Lower leg skin (tissue), 3 donors: ENCODE measurements at regions not wholly inside any gene's neighbourhood (a gene's known extent, or its start where the extent isn't known, plus 50 kb on each side); places are given as distances from the start of the nearest gene placed in this dataset.

Source experiments
- POLR2A ChIP-seq, 2 donors: fragments of 450-650 bp; IDR thresholded peaks; one replicate each; pipeline ENCODE4 v1.6.1; 2016 to 2017; ENCODE audit warnings: antibody characterized with exemption in 2 of 2, mild to moderate bottlenecking in 1 of 2, moderate library complexity in 1 of 2
- TF ChIP-seq, protein P1 (sequence below), 3 donors: fragments of 450-650 bp; IDR thresholded peaks; one replicate each; pipeline ENCODE4 v1.5.1; 2016; ENCODE audit warnings: antibody characterized with exemption in 3 of 3, mild to moderate bottlenecking in 3 of 3, moderate library complexity in 2 of 3

DNA sequence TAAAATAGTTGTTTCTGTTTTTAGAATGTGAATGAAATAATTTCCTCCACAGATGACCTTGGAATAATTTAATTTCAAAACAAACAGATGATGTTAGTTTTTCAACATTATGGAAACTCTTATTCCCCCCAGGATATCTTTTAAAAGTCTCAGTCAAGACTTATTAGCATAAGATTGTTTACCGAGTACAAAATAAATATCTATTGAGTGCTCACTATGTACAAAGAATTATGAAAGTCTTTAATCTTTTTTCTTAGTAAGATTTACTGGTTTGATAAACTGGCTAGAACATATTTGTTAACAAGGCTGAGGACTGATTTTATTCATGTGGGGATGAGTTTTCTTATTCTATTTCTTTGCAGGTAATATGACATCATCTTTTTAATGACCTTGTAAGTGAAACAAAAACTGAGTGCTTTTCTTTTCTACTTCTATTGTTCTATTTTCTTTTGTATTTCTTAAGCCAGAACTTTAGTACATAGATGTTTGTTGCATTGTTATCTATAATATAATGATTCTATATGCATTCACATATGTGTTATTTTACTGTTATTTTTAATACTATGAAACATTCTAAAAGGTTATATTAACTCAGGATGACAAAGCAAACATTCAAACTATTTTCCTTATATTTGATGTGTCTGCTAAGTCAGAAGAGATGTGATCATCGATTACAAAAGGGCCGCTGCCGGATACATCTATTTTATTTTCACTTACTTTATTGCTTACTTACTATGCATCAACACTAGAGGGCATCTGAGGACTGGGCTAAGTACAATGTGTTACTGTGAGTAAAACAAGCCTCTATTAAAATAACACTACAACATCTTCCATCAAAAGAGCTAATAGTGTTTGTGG, 111.0 kb upstream of the ARHGAP42 start:
- TF ChIP-seq POLR2A (IDR thresholded peaks at IDR 0.05), result no peak
- TF ChIP-seq, protein P1, sequence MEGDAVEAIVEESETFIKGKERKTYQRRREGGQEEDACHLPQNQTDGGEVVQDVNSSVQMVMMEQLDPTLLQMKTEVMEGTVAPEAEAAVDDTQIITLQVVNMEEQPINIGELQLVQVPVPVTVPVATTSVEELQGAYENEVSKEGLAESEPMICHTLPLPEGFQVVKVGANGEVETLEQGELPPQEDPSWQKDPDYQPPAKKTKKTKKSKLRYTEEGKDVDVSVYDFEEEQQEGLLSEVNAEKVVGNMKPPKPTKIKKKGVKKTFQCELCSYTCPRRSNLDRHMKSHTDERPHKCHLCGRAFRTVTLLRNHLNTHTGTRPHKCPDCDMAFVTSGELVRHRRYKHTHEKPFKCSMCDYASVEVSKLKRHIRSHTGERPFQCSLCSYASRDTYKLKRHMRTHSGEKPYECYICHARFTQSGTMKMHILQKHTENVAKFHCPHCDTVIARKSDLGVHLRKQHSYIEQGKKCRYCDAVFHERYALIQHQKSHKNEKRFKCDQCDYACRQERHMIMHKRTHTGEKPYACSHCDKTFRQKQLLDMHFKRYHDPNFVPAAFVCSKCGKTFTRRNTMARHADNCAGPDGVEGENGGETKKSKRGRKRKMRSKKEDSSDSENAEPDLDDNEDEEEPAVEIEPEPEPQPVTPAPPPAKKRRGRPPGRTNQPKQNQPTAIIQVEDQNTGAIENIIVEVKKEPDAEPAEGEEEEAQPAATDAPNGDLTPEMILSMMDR (IDR thresholded peaks at IDR 0.05), result no peak
